Skeletal muscle cell (primary cell): ENCODE measurements at regions not wholly inside any gene's neighbourhood (a gene's known extent, or its start where the extent isn't known, plus 50 kb on each side); places are given as distances from the start of the nearest gene placed in this dataset.

Experiments used
- DNase-seq: peaks from one replicate; pipeline ENCODE4 v3.0.0-alpha.2; 2010; ENCODE audit warnings: low read depth
- H3K4me3 ChIP-seq: 2 replicates; pipeline ENCODE4 v1.5.1; 2011; ENCODE audit warnings: low read depth, mild to moderate bottlenecking, control low read depth, low read length, moderate library complexity

DNA sequence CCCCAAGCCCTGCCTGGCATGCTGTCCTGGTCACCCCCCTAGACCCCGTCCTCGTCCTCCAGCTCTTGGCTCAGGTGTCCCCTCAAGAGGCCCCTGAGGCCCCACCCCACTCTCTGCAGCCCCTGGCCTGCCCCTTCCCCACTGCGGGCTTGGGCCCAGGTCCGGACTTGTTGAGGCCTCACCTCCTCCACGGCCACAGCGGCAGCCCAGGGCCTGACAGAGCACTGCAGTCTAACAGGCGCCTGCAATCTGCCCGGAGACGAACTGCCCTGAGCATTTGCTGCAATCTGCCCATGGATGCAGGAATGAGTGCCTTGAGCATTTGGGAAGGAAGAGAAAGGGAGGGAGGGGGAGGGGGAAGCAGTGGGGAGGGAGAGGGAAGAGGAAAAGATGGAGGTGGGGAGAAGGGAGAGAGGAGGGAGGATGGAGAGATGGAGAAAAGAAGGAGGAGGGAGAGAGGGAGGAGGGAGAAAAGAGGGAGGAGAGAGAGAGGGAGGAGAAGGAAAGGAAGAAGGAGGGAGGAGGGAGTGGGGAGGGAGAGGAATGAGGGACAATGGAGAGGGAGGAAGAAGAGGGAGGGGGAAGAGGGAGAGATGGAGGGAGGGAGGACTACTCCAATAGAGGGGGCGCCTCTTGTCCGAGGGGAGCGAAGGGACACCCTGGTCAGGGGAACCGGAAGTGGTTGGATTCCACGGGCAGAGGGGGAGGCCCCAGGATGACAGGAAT is 73.9 kb downstream of the PDGFA start:
- no peak overlapping the region for H3K4me3 ChIP-seq
- no peak for DNase-seq

DNA sequence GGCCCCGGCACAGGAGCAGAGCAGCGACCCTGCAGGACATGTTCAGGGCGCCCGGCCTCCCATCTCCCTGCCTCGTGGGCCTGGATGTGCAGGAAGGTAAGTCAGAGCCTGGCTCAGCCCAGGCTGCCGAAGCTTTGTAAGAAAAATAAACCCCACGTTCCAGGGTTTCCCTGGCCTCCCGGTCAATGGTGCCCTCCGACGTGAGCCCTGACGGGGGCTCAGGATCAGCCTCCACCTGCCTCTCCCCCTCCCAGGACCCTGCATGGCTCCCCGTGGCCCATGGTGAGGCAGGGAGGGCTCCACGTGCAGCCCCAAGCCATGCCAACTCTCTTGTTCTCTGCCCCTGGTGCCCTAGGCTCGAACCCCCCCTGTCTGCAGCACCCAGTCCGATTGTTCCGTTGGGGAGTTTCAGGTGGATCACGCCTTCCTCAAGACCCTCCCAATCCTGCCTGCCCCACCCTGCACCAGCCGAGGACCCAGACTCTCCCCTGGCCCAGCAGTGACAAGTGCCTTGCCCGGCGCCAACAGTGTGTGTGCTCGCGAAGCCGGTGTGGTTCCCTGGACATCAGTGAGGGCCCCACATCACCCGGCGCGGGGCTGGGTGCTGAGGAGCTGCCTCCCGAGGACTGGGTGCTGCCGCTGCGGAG is 73.2 kb downstream of the PDGFA start:
- H3K4me3 ChIP-seq = no peak overlapping the region
- no peak for DNase-seq
